ENCODE measurements at regions not wholly inside any gene's neighbourhood (a gene's known extent, or its start where the extent isn't known, plus 50 kb on each side); places are given as distances from the start of the nearest gene placed in this dataset.

DNA sequence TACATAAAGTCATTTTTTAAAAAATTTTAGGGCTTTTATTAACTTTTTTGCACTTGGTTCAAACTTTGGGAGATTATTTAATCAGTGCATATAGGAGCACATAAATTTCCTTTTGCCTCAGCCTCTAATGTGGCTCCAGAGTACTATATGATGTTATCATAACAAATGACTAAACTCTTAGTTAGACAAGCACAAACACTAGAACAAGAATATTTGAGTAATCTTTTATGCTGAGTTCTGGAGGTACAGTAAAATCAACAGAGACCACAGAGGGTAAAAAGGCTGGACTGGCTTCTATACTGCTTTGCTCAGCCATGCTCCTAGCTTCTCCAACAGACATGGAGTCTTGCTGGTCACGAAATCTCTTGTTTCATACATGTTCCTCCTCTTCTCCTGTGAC is 52.5 kb upstream of the SGCD start:
- H3K4me2 ChIP-seq (ENCODE audit: low read depth, low read length): no peak overlapping the region
- H2BK5ac ChIP-seq (ENCODE audit: low read depth, low read length, poor library complexity, severe bottlenecking): no peak overlapping the region
- H4K8ac ChIP-seq (ENCODE audit: low read depth in 2 of 2, low read length in 2 of 2): no peak overlapping the region
- intact Hi-C loops (cut with micrococcal nuclease): no loop called here
- H3K27me3 ChIP-seq (ENCODE audit: control insufficient read depth, insufficient read depth, low read length): no peaks in the 10 kb centered on the region
- in situ Hi-C loops (cut with MboI; ENCODE audit: low sequenced_read_pairs): no loop called here
- peak overlapping the region; percentile 20; the same call in 1 of the 2 replicates for H4K91ac ChIP-seq (ENCODE audit: insufficient read depth, low read depth, low read length)
- no TSS peak for BruUV-seq (replicated peaks)
- no peak overlapping the region for H3K14ac ChIP-seq (replicated peaks; ENCODE audit: low read depth, low read length)
- H3K36me3 ChIP-seq (ENCODE audit: control insufficient read depth, insufficient read depth, low read length): no peaks in the 10 kb centered on the region
- H2BK15ac ChIP-seq (ENCODE audit: low read depth, low read length): no peak overlapping the region
- no peak overlapping the region for H3K56ac ChIP-seq (ENCODE audit: extremely low read depth, insufficient read depth, low read length)
- H3K4me1 ChIP-seq (ENCODE audit: control insufficient read depth, insufficient read depth, low read length): peaks cover 3% of the 10 kb centered on the region
- peak overlapping the region; percentile 21; the same call in 1 of the 2 replicates for H2BK120ac ChIP-seq (ENCODE audit: low read depth, low read length)
- 0 out of 2 replicates have a peak, but pooled peaks cover 2% of the 10 kb centered on the region for H3K9me1 ChIP-seq (ENCODE audit: insufficient read depth, low read length)
- ChIA-PET CTCF (interaction anchor here (1.1 kb wide), 1 partner anchor 9 kb away, joined by 3 read pairs; no protein-coding TSS in a partner anchor), POLR2A (ENCODE audit: unreplicated experiment) (no interaction called here)
- no peak overlapping the region for H3K4me3 ChIP-seq (ENCODE audit: insufficient read depth, low read depth, low read length)
- H3K9ac ChIP-seq (ENCODE audit: low read depth, low read length): no peak overlapping the region
- no peak overlapping the region for H3K18ac ChIP-seq (ENCODE audit: low read depth, low read length)
- H4K5ac ChIP-seq (ENCODE audit: low read depth, low read length): no peak overlapping the region
- dilution Hi-C loops (cut with HindIII; ENCODE audit: low sequenced_read_pairs, unreplicated experiment): no loop called here
- no CpG with 5 or more reads among the region's 1 CpG for WGBS, 2 experiments (ENCODE audit: extremely low coverage in 2 of 2, insufficient read length in 1 of 2)
- no peaks in the 10 kb centered on the region for H4K20me1 ChIP-seq (ENCODE audit: insufficient read depth, low read length)
- DNase-seq (peak; percentile 11), ATAC-seq (ENCODE audit: low read depth) (peak; percentile 94)
- H2AFZ ChIP-seq (replicated peaks; ENCODE audit: low read length, poor library complexity): no peak overlapping the region
- H3K79me1 ChIP-seq (ENCODE audit: low read depth in 1 of 2, low read length in 2 of 2): no peaks in the 10 kb centered on the region
- no peak for TF ChIP-seq MAZ (IDR thresholded peaks at IDR 0.05; ENCODE audit: borderline replicate concordance, low read depth, low read length)
- no peak for TF ChIP-seq CEBPB (IDR thresholded peaks at IDR 0.05; ENCODE audit: low read depth, low read length)
- TF ChIP-seq RCOR1 (IDR thresholded peaks at IDR 0.05; ENCODE audit: insufficient replicate concordance, low read length): no peak
- TF ChIP-seq, protein P1, sequence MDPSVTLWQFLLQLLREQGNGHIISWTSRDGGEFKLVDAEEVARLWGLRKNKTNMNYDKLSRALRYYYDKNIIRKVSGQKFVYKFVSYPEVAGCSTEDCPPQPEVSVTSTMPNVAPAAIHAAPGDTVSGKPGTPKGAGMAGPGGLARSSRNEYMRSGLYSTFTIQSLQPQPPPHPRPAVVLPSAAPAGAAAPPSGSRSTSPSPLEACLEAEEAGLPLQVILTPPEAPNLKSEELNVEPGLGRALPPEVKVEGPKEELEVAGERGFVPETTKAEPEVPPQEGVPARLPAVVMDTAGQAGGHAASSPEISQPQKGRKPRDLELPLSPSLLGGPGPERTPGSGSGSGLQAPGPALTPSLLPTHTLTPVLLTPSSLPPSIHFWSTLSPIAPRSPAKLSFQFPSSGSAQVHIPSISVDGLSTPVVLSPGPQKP (IDR thresholded peaks at IDR 0.05; ENCODE audit: borderline replicate concordance, low read depth, low read length): no peak
- no peak for TF ChIP-seq MXI1 (IDR thresholded peaks at IDR 0.05; ENCODE audit: borderline replicate concordance, low read depth, low read length)
- TF ChIP-seq POLR2A (IDR thresholded peaks at IDR 0.05; ENCODE audit: low read depth, low read length): no peak
- no peak for TF ChIP-seq FOS (IDR thresholded peaks at IDR 0.05; ENCODE audit: low read depth, low read length)
- TF ChIP-seq BHLHE40 (IDR thresholded peaks at IDR 0.05; ENCODE audit: low read depth, low read length): no peak
- TF ChIP-seq, protein P2, sequence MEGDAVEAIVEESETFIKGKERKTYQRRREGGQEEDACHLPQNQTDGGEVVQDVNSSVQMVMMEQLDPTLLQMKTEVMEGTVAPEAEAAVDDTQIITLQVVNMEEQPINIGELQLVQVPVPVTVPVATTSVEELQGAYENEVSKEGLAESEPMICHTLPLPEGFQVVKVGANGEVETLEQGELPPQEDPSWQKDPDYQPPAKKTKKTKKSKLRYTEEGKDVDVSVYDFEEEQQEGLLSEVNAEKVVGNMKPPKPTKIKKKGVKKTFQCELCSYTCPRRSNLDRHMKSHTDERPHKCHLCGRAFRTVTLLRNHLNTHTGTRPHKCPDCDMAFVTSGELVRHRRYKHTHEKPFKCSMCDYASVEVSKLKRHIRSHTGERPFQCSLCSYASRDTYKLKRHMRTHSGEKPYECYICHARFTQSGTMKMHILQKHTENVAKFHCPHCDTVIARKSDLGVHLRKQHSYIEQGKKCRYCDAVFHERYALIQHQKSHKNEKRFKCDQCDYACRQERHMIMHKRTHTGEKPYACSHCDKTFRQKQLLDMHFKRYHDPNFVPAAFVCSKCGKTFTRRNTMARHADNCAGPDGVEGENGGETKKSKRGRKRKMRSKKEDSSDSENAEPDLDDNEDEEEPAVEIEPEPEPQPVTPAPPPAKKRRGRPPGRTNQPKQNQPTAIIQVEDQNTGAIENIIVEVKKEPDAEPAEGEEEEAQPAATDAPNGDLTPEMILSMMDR (conservative IDR thresholded peaks at IDR 0.05; ENCODE audit: low read depth, low read length): no peak
- TF ChIP-seq NFE2L2 (IDR thresholded peaks at IDR 0.05; ENCODE audit: low read depth, low read length): no peak
- H3K23ac ChIP-seq (ENCODE audit: low read depth, low read length): no peak overlapping the region
- H3K27ac ChIP-seq (ENCODE audit: insufficient read depth, low read length): no peak overlapping the region; the same call in 1 of the 2 replicates
- no peak overlapping the region for H2AK9ac ChIP-seq (replicated peaks; ENCODE audit: low read depth, low read length, poor library complexity)
- peak overlapping the region; percentile 20; the same call in 1 of the 2 replicates for H3K4ac ChIP-seq (ENCODE audit: low read depth, low read length)
- H2BK20ac ChIP-seq (ENCODE audit: low read depth, low read length): peak overlapping the region; percentile 13; the same call in 1 of the 2 replicates
- no peak overlapping the region for H2AK5ac ChIP-seq (ENCODE audit: low read depth, low read length)
- H3K9me3 ChIP-seq (ENCODE audit: control insufficient read depth, insufficient read depth, low read length): no peaks in the 10 kb centered on the region
